ENCODE measurements at regions not wholly inside any gene's neighbourhood (a gene's known extent, or its start where the extent isn't known, plus 50 kb on each side); places are given as distances from the start of the nearest gene placed in this dataset.

GRCh38 chr7:36100634-36101033, 52.4 kb upstream of the EEPD1 start:
- no peak for DNase-seq (ENCODE audit: low read depth)
- H3K4me3 ChIP-seq (ENCODE audit: low read depth, low read length), result no peak overlapping the region
- no peak for TF ChIP-seq CTCF (conservative IDR thresholded peaks at IDR 0.05; ENCODE audit: low read depth, low read length)
